Mononuclear cell (primary cell): ENCODE measurements at regions not wholly inside any gene's neighbourhood (a gene's known extent, or its start where the extent isn't known, plus 50 kb on each side); places are given as distances from the start of the nearest gene placed in this dataset.
"Not testable (repeated sequence)": the region's sequence is repeated elsewhere in the genome, so short reads cannot be mapped to it uniquely, and the experiment has no call there.

ENCODE experiments used
- H3K27me3 ChIP-seq: 2 replicates; pipeline ENCODE4 v1.6.0; 2011; ENCODE audit warnings: low read length, control low read depth; ENCODE audit not compliant: insufficient read depth
- H3K4me1 ChIP-seq: 2 replicates; pipeline ENCODE4 v1.5.1; 2011; ENCODE audit warnings: mild to moderate bottlenecking, low read length, control low read depth; ENCODE audit not compliant: insufficient read depth
- H3K4me3 ChIP-seq: 2 replicates; pipeline ENCODE4 v1.5.1; 2011; ENCODE audit warnings: mild to moderate bottlenecking, low read length, moderate library complexity
- H3K9me3 ChIP-seq: 2 replicates; pipeline ENCODE4 v1.5.1; 2011; ENCODE audit warnings: low read depth, mild to moderate bottlenecking, control low read depth, low read length

- no peaks in the 10 kb centered on the region for H3K27me3 ChIP-seq
- H3K4me1 ChIP-seq: no peaks in the 10 kb centered on the region
- no peak overlapping the region for H3K4me3 ChIP-seq
- no peaks in the 10 kb centered on the region for H3K9me3 ChIP-seq
These were observed 439.9 kb upstream of the CHD1 start for GRCh38 chr5:99368726-99369125.

- no peaks in the 10 kb centered on the region for H3K9me3 ChIP-seq
- no peaks in the 10 kb centered on the region for H3K27me3 ChIP-seq
- H3K4me3 ChIP-seq: no peak overlapping the region
- no peaks in the 10 kb centered on the region for H3K4me1 ChIP-seq
These were observed 427.1 kb upstream of the CHD1 start for GRCh38 chr5:99355881-99356280.

- H3K27me3 ChIP-seq: no peaks in the 10 kb centered on the region
- no peak overlapping the region for H3K4me3 ChIP-seq
- no peaks in the 10 kb centered on the region for H3K4me1 ChIP-seq
- H3K9me3 ChIP-seq: no peaks in the 10 kb centered on the region
These were observed 421.0 kb upstream of the CHD1 start for GRCh38 chr5:99349787-99350186.

GRCh38 chr5:99348597-99348996 is 419.8 kb upstream of the CHD1 start:
- H3K4me3 ChIP-seq: no peak overlapping the region
- no peaks in the 10 kb centered on the region for H3K9me3 ChIP-seq
- no peaks in the 10 kb centered on the region for H3K4me1 ChIP-seq
- no peaks in the 10 kb centered on the region for H3K27me3 ChIP-seq

GRCh38 chr5:99339758-99340157 is 411.0 kb upstream of the CHD1 start:
- H3K4me3 ChIP-seq, H3K9me3 ChIP-seq, H3K4me1 ChIP-seq, H3K27me3 ChIP-seq: not testable (repeated sequence)

GRCh38 chr5:99334936-99335335 is 406.1 kb upstream of the CHD1 start:
- no peaks in the 10 kb centered on the region for H3K27me3 ChIP-seq
- H3K9me3 ChIP-seq: peaks cover 8% of the 10 kb centered on the region
- H3K4me3 ChIP-seq: no peak overlapping the region
- H3K4me1 ChIP-seq: no peaks in the 10 kb centered on the region

- Histone ChIP-seq H3K4me1 (no peaks in the 10 kb centered on the region), H3K4me3 (no peak overlapping the region), H3K27me3 (no peaks in the 10 kb centered on the region), H3K9me3 (no peaks in the 10 kb centered on the region)
These were observed 402.3 kb upstream of the CHD1 start for GRCh38 chr5:99331061-99331460.

GRCh38 chr5:99320436-99320835 is 391.6 kb upstream of the CHD1 start:
- no peaks in the 10 kb centered on the region for H3K9me3 ChIP-seq
- no peak overlapping the region for H3K4me3 ChIP-seq
- H3K27me3 ChIP-seq: peaks cover 4% of the 10 kb centered on the region
- H3K4me1 ChIP-seq: peaks cover 14% of the 10 kb centered on the region

- H3K4me3 ChIP-seq: no peak overlapping the region
- no peaks in the 10 kb centered on the region for H3K9me3 ChIP-seq
These were observed 388.3 kb upstream of the CHD1 start for GRCh38 chr5:99317136-99317535.

GRCh38 chr5:99316484-99316883 is 387.7 kb upstream of the CHD1 start:
- H3K4me1 ChIP-seq: peaks cover 27% of the 10 kb centered on the region
- peaks cover 1% of the 10 kb centered on the region for H3K27me3 ChIP-seq
- H3K9me3 ChIP-seq: no peaks in the 10 kb centered on the region
- H3K4me3 ChIP-seq: no peak overlapping the region

More at GRCh38 chr5:99317136-99317535, 388.3 kb upstream of the CHD1 start:
- H3K27me3 ChIP-seq: peaks cover 4% of the 10 kb centered on the region
- peaks cover 27% of the 10 kb centered on the region for H3K4me1 ChIP-seq

GRCh38 chr5:99315413-99316183 is 386.8 kb upstream of the CHD1 start:
- H3K4me1 ChIP-seq: peaks cover 27% of the 10 kb centered on the region
- no peaks in the 10 kb centered on the region for H3K27me3 ChIP-seq
- H3K4me3 ChIP-seq: no peak overlapping the region

GRCh38 chr5:99314721-99315120 is 385.9 kb upstream of the CHD1 start:
- H3K27me3 ChIP-seq: no peaks in the 10 kb centered on the region
- no peaks in the 10 kb centered on the region for H3K9me3 ChIP-seq
- H3K4me3 ChIP-seq: no peak overlapping the region
- peaks cover 27% of the 10 kb centered on the region for H3K4me1 ChIP-seq

More at GRCh38 chr5:99315413-99316183, 386.8 kb upstream of the CHD1 start:
- H3K9me3 ChIP-seq: no peaks in the 10 kb centered on the region

GRCh38 chr5:99308131-99308530 is 379.3 kb upstream of the CHD1 start:
- Histone ChIP-seq H3K4me3 (no peak overlapping the region), H3K27me3 (no peaks in the 10 kb centered on the region), H3K4me1 (peaks cover 5% of the 10 kb centered on the region), H3K9me3 (no peaks in the 10 kb centered on the region)

GRCh38 chr5:99305045-99305580 is 376.3 kb upstream of the CHD1 start:
- Histone ChIP-seq H3K4me1 (peaks cover 5% of the 10 kb centered on the region), H3K9me3 (peaks cover 5% of the 10 kb centered on the region), H3K4me3 (no peak overlapping the region), H3K27me3 (no peaks in the 10 kb centered on the region)

- Histone ChIP-seq H3K27me3 (no peaks in the 10 kb centered on the region), H3K4me1 (no peaks in the 10 kb centered on the region), H3K4me3 (no peak overlapping the region), H3K9me3 (no peaks in the 10 kb centered on the region)
These were observed 356.8 kb upstream of the CHD1 start for GRCh38 chr5:99285606-99286005.

- no peak overlapping the region for H3K4me3 ChIP-seq
- H3K9me3 ChIP-seq: no peaks in the 10 kb centered on the region
- no peaks in the 10 kb centered on the region for H3K27me3 ChIP-seq
- H3K4me1 ChIP-seq: no peaks in the 10 kb centered on the region
These were observed 346.3 kb upstream of the CHD1 start for GRCh38 chr5:99275128-99275527.
